SK-N-SH (cell line): ENCODE measurements at regions not wholly inside any gene's neighbourhood (a gene's known extent, or its start where the extent isn't known, plus 50 kb on each side); places are given as distances from the start of the nearest gene placed in this dataset.

Experiments
- CTCF ChIA-PET: fragments of 300-600, 350-600 bp; formaldehyde crosslinking; extraction: SDS; loops from one replicate; lab custom pipeline; 2021; lab: Yijun Ruan, JAX
- POLR2A ChIA-PET: fragments of 350-600 bp; sonication (Branson Sonifier 250); formaldehyde crosslinking; extraction: SDS; loops from one replicate; lab custom pipeline; 2020; ENCODE audit warnings: antibody characterized with exemption, inconsistent platforms; lab: Yijun Ruan, JAX
- DNase-seq: peaks from one replicate; pipeline ENCODE4 v3.0.0; 2012
- H2AFZ ChIP-seq: fragments of 200-600 bp; sonication (generic); 2 replicates; pipeline ENCODE4 v1.8.1; 2016; ENCODE audit warnings: antibody characterized with exemption, mild to moderate bottlenecking, low read depth
- H3F3A ChIP-seq: fragments of 200-600 bp; sonication (generic); replicated peaks from 2 replicates; pipeline ENCODE3; 2016; ENCODE audit warnings: antibody characterized with exemption, mild to moderate bottlenecking; ENCODE audit not compliant: insufficient read depth
- H3K27ac ChIP-seq, 2 experiments: fragments of 200-500 bp in 1 of 2; fragments of 200-600 bp in 1 of 2; sonication (Bioruptor generic) in 1 of 2; sonication (generic), shearing (Covaris generic) in 1 of 2; 2 replicates each; pipeline versions ENCODE4 v1.5.1 to v1.6.1; 2014 to 2016; ENCODE audit warnings: low read depth in 2 of 2, inconsistent platforms in 1 of 2, low read length in 1 of 2, mild to moderate bottlenecking in 1 of 2, mixed read lengths in 1 of 2
- H3K27me3 ChIP-seq: fragments of 200-600 bp; sonication (generic), shearing (Covaris generic); 2 replicates; pipeline ENCODE4 v1.6.1; 2016; ENCODE audit warnings: mixed run types; ENCODE audit not compliant: insufficient read depth
- H3K36me3 ChIP-seq, 2 experiments: fragments of 200-500 bp in 1 of 2; fragments of 200-600 bp in 1 of 2; sonication (Bioruptor generic) in 1 of 2; sonication (generic) in 1 of 2; replicated peaks in 1 of 2; 2 replicates each; pipeline versions ENCODE3 to v1.5.1; 2014 to 2016; ENCODE audit warnings: low read length in 1 of 2, mild to moderate bottlenecking in 1 of 2; ENCODE audit not compliant: insufficient read depth in 2 of 2, control insufficient read depth in 1 of 2
- H3K4me1 ChIP-seq, 2 experiments: fragments of 200-500 bp in 1 of 2; fragments of 200-600 bp in 1 of 2; sonication (Bioruptor generic) in 1 of 2; sonication (generic), shearing (Covaris generic) in 1 of 2; 2 replicates each; pipeline versions ENCODE4 v1.5.1 to v1.6.1; 2014 to 2016; ENCODE audit warnings: low read depth in 1 of 2, low read length in 1 of 2, mixed run types in 1 of 2; ENCODE audit not compliant: insufficient read depth in 2 of 2, control insufficient read depth in 1 of 2
- H3K4me2 ChIP-seq: fragments of 200-600 bp; sonication (generic), shearing (Covaris generic); 2 replicates; pipeline ENCODE4 v1.6.1; 2017; ENCODE audit warnings: mixed run types
- H3K4me3 ChIP-seq, 2 experiments: fragments of 200-500 bp in 1 of 2; fragments of 200-600 bp in 1 of 2; sonication (Bioruptor generic) in 1 of 2; sonication (generic), shearing (Covaris generic) in 1 of 2; 2 replicates each; pipeline versions ENCODE4 v1.5.1 to v1.8.1; 2014 to 2016; ENCODE audit warnings: low read depth in 2 of 2, inconsistent platforms in 1 of 2, low read length in 1 of 2, mild to moderate bottlenecking in 1 of 2, mixed read lengths in 1 of 2, moderate library complexity in 1 of 2
- H3K79me2 ChIP-seq: fragments of 200-600 bp; sonication (generic); 2 replicates; pipeline ENCODE4 v1.8.1; 2017; ENCODE audit warnings: mild to moderate bottlenecking; ENCODE audit not compliant: insufficient read depth
- H3K9ac ChIP-seq: fragments of 200-600 bp; sonication (generic); 2 replicates; pipeline ENCODE4 v1.6.1; 2017; ENCODE audit warnings: mixed run types
- H3K9me2 ChIP-seq: fragments of 200-600 bp; sonication (generic); 2 replicates; pipeline ENCODE4 v1.6.1; 2017; ENCODE audit warnings: mixed run types
- H3K9me3 ChIP-seq: fragments of 200-600 bp; sonication (generic); 2 replicates; pipeline ENCODE4 v1.6.1; 2017; ENCODE audit warnings: mixed run types, mild to moderate bottlenecking, moderate library complexity
- H4K20me1 ChIP-seq: fragments of 200-600 bp; sonication (generic); 2 replicates; pipeline ENCODE4 v1.6.1; 2017; ENCODE audit warnings: mild to moderate bottlenecking, mixed run types; ENCODE audit not compliant: insufficient read depth
- EZH2phosphoT487 ChIP-seq: fragments of 200-600 bp; sonication (generic); IDR thresholded peaks from 2 replicates; pipeline ENCODE4 v1.6.1; 2017; ENCODE audit warnings: low read depth, mixed run types, mild to moderate bottlenecking, antibody characterized with exemption, moderate library complexity, borderline replicate concordance
- FOXM1 ChIP-seq: IDR thresholded peaks from 2 replicates; pipeline ENCODE4 v1.4.0; 2012; ENCODE audit warnings: low read depth, mild to moderate bottlenecking
- GATA2 ChIP-seq: sonication (generic); formaldehyde crosslinking; IDR thresholded peaks from 2 replicates; pipeline ENCODE4 v1.5.0; 2020; ENCODE audit warnings: mild to moderate bottlenecking, missing genetic modification reagents
- JUND ChIP-seq: IDR thresholded peaks from 2 replicates; pipeline ENCODE4 v1.4.0; 2012
- RXRA ChIP-seq: IDR thresholded peaks from 2 replicates; pipeline ENCODE4 v1.4.0; 2012; ENCODE audit warnings: low read depth, mild to moderate bottlenecking, borderline replicate concordance
- SIN3A ChIP-seq: IDR thresholded peaks from 2 replicates; pipeline ENCODE4 v1.6.1; 2012; ENCODE audit warnings: low read depth, mild to moderate bottlenecking, low read length, moderate library complexity, borderline replicate concordance
- SMC3 ChIP-seq: IDR thresholded peaks from 2 replicates; pipeline ENCODE4 v1.6.1; 2012; ENCODE audit warnings: low read depth, low read length, improper control_type of control experiment
- TCF12 ChIP-seq: IDR thresholded peaks from 2 replicates; pipeline ENCODE4 v1.4.0; 2012
- TEAD4 ChIP-seq: IDR thresholded peaks from 2 replicates; pipeline ENCODE4 v1.4.0; 2012; ENCODE audit warnings: mild to moderate bottlenecking, borderline replicate concordance; ENCODE audit not compliant: insufficient read depth
- YY1 ChIP-seq: IDR thresholded peaks from 2 replicates; pipeline ENCODE4 v1.4.0; 2012; ENCODE audit warnings: low read depth, mild to moderate bottlenecking
- WGBS: methylation state at CpG from one replicate; pipeline ENCODE4 v1.1.6; 2017; ENCODE audit warnings: low lambda C conversion rate; 5-methylcytosine and 5-hydroxymethylcytosine counted together
- TF ChIP-seq, protein P1 (sequence below): IDR thresholded peaks from 2 replicates; pipeline ENCODE4 v1.4.0; 2012; ENCODE audit warnings: low read depth
- TF ChIP-seq, protein P2 (sequence below): fragments of 150-350 bp; IDR thresholded peaks from 2 replicates; pipeline ENCODE4 v1.6.1; 2016; ENCODE audit warnings: mild to moderate bottlenecking, low read depth, low read length
- TF ChIP-seq, protein P3 (sequence below): IDR thresholded peaks from 2 replicates; pipeline ENCODE4 v1.4.0; 2012; ENCODE audit warnings: low read depth, borderline replicate concordance

DNA sequence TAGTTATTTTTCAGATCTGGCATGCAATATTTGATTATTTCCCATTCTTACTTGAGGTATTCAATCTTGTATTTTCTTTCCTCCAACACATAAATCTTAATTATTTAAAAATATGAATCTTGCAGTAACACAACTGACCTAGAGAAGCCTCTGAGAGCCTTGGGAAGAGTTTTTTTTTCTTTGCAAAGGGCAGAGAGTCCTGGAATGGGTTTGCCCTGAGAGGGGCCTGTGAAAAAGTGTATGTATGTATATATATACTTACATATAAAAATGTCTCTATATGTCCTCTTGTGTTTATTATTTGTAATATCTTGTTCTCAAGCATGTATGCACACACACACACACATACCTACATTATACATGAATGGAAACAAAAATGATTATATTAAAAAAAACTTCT is 801.2 kb upstream of the SLITRK1 start:
- Histone ChIP-seq H3K27ac (no peak overlapping the region), H3K4me1 (no peaks in the 10 kb centered on the region), H3K79me2 (no peaks in the 10 kb centered on the region), H3F3A (no peaks in the 10 kb centered on the region), H3K9ac (no peak overlapping the region), H3K9me3 (no peaks in the 10 kb centered on the region), H3K4me2 (no peak overlapping the region), H3K27me3 (peaks cover 3% of the 10 kb centered on the region; the same call in 1 of the 2 replicates), H3K4me3 (no peak overlapping the region), H3K9me2 (no peaks in the 10 kb centered on the region), H2AFZ (no peak overlapping the region), H3K36me3 (no peaks in the 10 kb centered on the region), H4K20me1 (no peaks in the 10 kb centered on the region)
- TF ChIP-seq EZH2phosphoT487 (no peak), SMC3 (no peak), RXRA (no peak)
- TF ChIP-seq, protein P1, sequence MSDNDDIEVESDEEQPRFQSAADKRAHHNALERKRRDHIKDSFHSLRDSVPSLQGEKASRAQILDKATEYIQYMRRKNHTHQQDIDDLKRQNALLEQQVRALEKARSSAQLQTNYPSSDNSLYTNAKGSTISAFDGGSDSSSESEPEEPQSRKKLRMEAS, result no peak
- DNase-seq, result no peak
- POLR2A ChIA-PET, result no interaction called here
- CTCF ChIA-PET, result no interaction called here

DNA sequence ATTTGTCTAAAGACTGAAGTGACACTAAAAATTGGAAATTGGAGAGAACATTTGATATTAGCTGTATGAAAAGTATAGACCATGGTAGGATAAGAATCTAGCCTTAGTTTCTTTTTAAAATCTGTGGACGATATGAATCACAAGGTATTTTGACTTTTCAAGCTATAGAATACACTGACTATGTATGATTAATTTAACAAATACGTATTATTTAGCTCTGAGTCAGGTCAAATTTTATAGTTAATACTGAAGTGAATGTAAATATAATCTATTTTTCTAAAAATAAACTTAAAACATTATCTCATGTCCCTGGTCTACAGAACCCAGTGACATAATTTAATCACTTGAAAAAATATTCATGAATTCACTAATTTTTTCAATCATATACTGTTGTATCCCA is 795.6 kb upstream of the SLITRK1 start:
- no peaks in the 10 kb centered on the region for H3K79me2 ChIP-seq
- H3K4me2 ChIP-seq, result no peak overlapping the region
- no peak overlapping the region for H2AFZ ChIP-seq
- ChIA-PET POLR2A (no interaction called here), CTCF (interaction anchor here (0.8 kb wide), 1 partner anchor 10 kb away, joined by 3 read pairs; no protein-coding TSS in a partner anchor)
- 0 out of 2 replicates have a peak, but pooled peaks cover 5% of the 10 kb centered on the region for H3K9me2 ChIP-seq
- H3K4me3 ChIP-seq, result no peak overlapping the region
- H3K9ac ChIP-seq, result no peak overlapping the region
- no peaks in the 10 kb centered on the region for H3K9me3 ChIP-seq
- no peak for DNase-seq
- H3F3A ChIP-seq, result no peaks in the 10 kb centered on the region
- H3K36me3 ChIP-seq, result no peaks in the 10 kb centered on the region
- no peak overlapping the region for H3K27ac ChIP-seq
- H3K4me1 ChIP-seq, result no peaks in the 10 kb centered on the region
- H4K20me1 ChIP-seq, result no peaks in the 10 kb centered on the region
- no peak for TF ChIP-seq FOXM1
- TF ChIP-seq RXRA, result no peak
- TF ChIP-seq, protein P2, sequence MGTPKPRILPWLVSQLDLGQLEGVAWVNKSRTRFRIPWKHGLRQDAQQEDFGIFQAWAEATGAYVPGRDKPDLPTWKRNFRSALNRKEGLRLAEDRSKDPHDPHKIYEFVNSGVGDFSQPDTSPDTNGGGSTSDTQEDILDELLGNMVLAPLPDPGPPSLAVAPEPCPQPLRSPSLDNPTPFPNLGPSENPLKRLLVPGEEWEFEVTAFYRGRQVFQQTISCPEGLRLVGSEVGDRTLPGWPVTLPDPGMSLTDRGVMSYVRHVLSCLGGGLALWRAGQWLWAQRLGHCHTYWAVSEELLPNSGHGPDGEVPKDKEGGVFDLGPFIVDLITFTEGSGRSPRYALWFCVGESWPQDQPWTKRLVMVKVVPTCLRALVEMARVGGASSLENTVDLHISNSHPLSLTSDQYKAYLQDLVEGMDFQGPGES, result no peak
- TF ChIP-seq TCF12, result no peak
- no peak for TF ChIP-seq EZH2phosphoT487
- no peak for TF ChIP-seq TEAD4
- no peak for TF ChIP-seq SIN3A
- TF ChIP-seq, protein P3, sequence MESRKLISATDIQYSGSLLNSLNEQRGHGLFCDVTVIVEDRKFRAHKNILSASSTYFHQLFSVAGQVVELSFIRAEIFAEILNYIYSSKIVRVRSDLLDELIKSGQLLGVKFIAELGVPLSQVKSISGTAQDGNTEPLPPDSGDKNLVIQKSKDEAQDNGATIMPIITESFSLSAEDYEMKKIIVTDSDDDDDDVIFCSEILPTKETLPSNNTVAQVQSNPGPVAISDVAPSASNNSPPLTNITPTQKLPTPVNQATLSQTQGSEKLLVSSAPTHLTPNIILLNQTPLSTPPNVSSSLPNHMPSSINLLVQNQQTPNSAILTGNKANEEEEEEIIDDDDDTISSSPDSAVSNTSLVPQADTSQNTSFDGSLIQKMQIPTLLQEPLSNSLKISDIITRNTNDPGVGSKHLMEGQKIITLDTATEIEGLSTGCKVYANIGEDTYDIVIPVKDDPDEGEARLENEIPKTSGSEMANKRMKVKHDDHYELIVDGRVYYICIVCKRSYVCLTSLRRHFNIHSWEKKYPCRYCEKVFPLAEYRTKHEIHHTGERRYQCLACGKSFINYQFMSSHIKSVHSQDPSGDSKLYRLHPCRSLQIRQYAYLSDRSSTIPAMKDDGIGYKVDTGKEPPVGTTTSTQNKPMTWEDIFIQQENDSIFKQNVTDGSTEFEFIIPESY, result no peak
- no peak for TF ChIP-seq JUND
- TF ChIP-seq GATA2, result no peak
- no peak for TF ChIP-seq YY1
- WGBS, result 42% methylated on average over 2 of the region's 2 CpGs
- no peaks in the 10 kb centered on the region for H3K27me3 ChIP-seq
